ENCODE measurements at regions not wholly inside any gene's neighbourhood (a gene's known extent, or its start where the extent isn't known, plus 50 kb on each side); places are given as distances from the start of the nearest gene placed in this dataset.
"Not testable (repeated sequence)": the region's sequence is repeated elsewhere in the genome, so short reads cannot be mapped to it uniquely, and the experiment has no call there.

- no peak overlapping the region for H3K27ac ChIP-seq (ENCODE audit: low read depth, low read length)
- H3K4me3 ChIP-seq (ENCODE audit: insufficient read depth, low read depth, low read length): no peak overlapping the region
- no peaks in the 10 kb centered on the region for H3K4me1 ChIP-seq (ENCODE audit: insufficient read depth, low read length)
- H4K20me1 ChIP-seq (ENCODE audit: insufficient read depth, low read length): no peaks in the 10 kb centered on the region
- no peak for FAIRE-seq
- no peaks in the 10 kb centered on the region for H3K79me2 ChIP-seq (ENCODE audit: insufficient read depth, low read length)
- no peaks in the 10 kb centered on the region for H3K36me3 ChIP-seq (ENCODE audit: insufficient read depth, low read length)
- H3K4me1 Mint-ChIP-seq (ENCODE audit: low read depth, unreplicated experiment): no peaks in the 10 kb centered on the region
- H3K9ac ChIP-seq (ENCODE audit: low read length): no peak overlapping the region
- H3K36me3 Mint-ChIP-seq (ENCODE audit: low read depth, unreplicated experiment): no peaks in the 10 kb centered on the region
- H3K27ac Mint-ChIP-seq (ENCODE audit: unreplicated experiment): no peak overlapping the region
- no peak for DNase-seq (ENCODE audit: low read depth)
- H3K4me3 Mint-ChIP-seq (ENCODE audit: unreplicated experiment): no peak overlapping the region
- peaks cover 5% of the 10 kb centered on the region for H3K27me3 Mint-ChIP-seq (ENCODE audit: low read depth, unreplicated experiment)
- H3K9me3 ChIP-seq (ENCODE audit: insufficient read depth, low read depth, low read length): peaks cover 6% of the 10 kb centered on the region
- peaks cover 5% of the 10 kb centered on the region for H3K9me3 Mint-ChIP-seq (ENCODE audit: unreplicated experiment)
- no peak overlapping the region for H2AFZ ChIP-seq (ENCODE audit: low read depth, low read length)
- H3K27me3 ChIP-seq (ENCODE audit: insufficient read depth, low read length): no peaks in the 10 kb centered on the region
- TF ChIP-seq EZH2 (IDR thresholded peaks at IDR 0.05; ENCODE audit: insufficient read depth, low read length): no peak
- TF ChIP-seq CTCF (IDR thresholded peaks at IDR 0.05; ENCODE audit: insufficient read depth, low read depth, low read length): no peak
- no peak overlapping the region for H3K4me2 ChIP-seq (ENCODE audit: low read length)
These were observed 74.0 kb upstream of the RALGAPA2 start for GRCh38 chr20:20786428-20786827.

- Histone ChIP-seq H3K4me2 (ENCODE audit: low read length) (no peak overlapping the region), H3K9ac (ENCODE audit: low read length) (no peak overlapping the region), H3K4me3 (ENCODE audit: insufficient read depth, low read depth, low read length) (no peak overlapping the region), H4K20me1 (ENCODE audit: insufficient read depth, low read length) (no peaks in the 10 kb centered on the region), H2AFZ (ENCODE audit: low read depth, low read length) (no peak overlapping the region), H3K27me3 (ENCODE audit: insufficient read depth, low read length) (no peaks in the 10 kb centered on the region), H3K4me1 (ENCODE audit: insufficient read depth, low read length) (no peaks in the 10 kb centered on the region), H3K79me2 (ENCODE audit: insufficient read depth, low read length) (no peaks in the 10 kb centered on the region), H3K36me3 (ENCODE audit: insufficient read depth, low read length) (no peaks in the 10 kb centered on the region), H3K27ac (ENCODE audit: low read depth, low read length) (no peak overlapping the region), H3K9me3 (ENCODE audit: insufficient read depth, low read depth, low read length) (peaks cover 11% of the 10 kb centered on the region)
- Mint-ChIP-seq H3K27me3 (ENCODE audit: low read depth, unreplicated experiment) (peaks cover 5% of the 10 kb centered on the region), H3K4me1 (ENCODE audit: low read depth, unreplicated experiment) (no peaks in the 10 kb centered on the region), H3K27ac (ENCODE audit: unreplicated experiment) (no peak overlapping the region), H3K4me3 (ENCODE audit: unreplicated experiment) (no peak overlapping the region), H3K9me3 (ENCODE audit: unreplicated experiment) (peaks cover 5% of the 10 kb centered on the region), H3K36me3 (ENCODE audit: low read depth, unreplicated experiment) (no peaks in the 10 kb centered on the region)
- FAIRE-seq (no peak), DNase-seq (ENCODE audit: low read depth) (no peak)
- TF ChIP-seq EZH2 (IDR thresholded peaks at IDR 0.05; ENCODE audit: insufficient read depth, low read length): no peak
- no peak for TF ChIP-seq CTCF (IDR thresholded peaks at IDR 0.05; ENCODE audit: insufficient read depth, low read depth, low read length)
These were observed 72.8 kb upstream of the RALGAPA2 start for GRCh38 chr20:20785226-20785625.

GRCh38 chr20:20784450-20784849 lies 72.0 kb upstream of the RALGAPA2 start:
- H3K9ac ChIP-seq (ENCODE audit: low read length); DNase-seq (ENCODE audit: low read depth); FAIRE-seq; H3K27ac Mint-ChIP-seq (ENCODE audit: unreplicated experiment); H3K4me3 Mint-ChIP-seq (ENCODE audit: unreplicated experiment); H3K4me2 ChIP-seq (ENCODE audit: low read length); H3K36me3 ChIP-seq (ENCODE audit: insufficient read depth, low read length); H3K9me3 Mint-ChIP-seq (ENCODE audit: unreplicated experiment); H3K79me2 ChIP-seq (ENCODE audit: insufficient read depth, low read length); H3K4me1 ChIP-seq (ENCODE audit: insufficient read depth, low read length); H4K20me1 ChIP-seq (ENCODE audit: insufficient read depth, low read length); H3K4me1 Mint-ChIP-seq (ENCODE audit: low read depth, unreplicated experiment); H3K27me3 ChIP-seq (ENCODE audit: insufficient read depth, low read length); H3K27me3 Mint-ChIP-seq (ENCODE audit: low read depth, unreplicated experiment); H3K36me3 Mint-ChIP-seq (ENCODE audit: low read depth, unreplicated experiment); H3K4me3 ChIP-seq (ENCODE audit: insufficient read depth, low read depth, low read length); H2AFZ ChIP-seq (ENCODE audit: low read depth, low read length); H3K27ac ChIP-seq (ENCODE audit: low read depth, low read length): not testable (repeated sequence)
- H3K9me3 ChIP-seq (ENCODE audit: insufficient read depth, low read depth, low read length): peaks cover 11% of the 10 kb centered on the region
